Esophagus muscularis mucosa (tissue), 4 donors: ENCODE measurements at regions not wholly inside any gene's neighbourhood (a gene's known extent, or its start where the extent isn't known, plus 50 kb on each side); places are given as distances from the start of the nearest gene placed in this dataset.

Experiments used
- DNase-seq: peaks from one replicate; pipeline ENCODE4 v3.0.0-alpha.2; 2017; ENCODE audit errors: extremely low spot score
- H3K27ac ChIP-seq, 4 donors: fragments of 200-600 bp; sonication (generic); replicated peaks in 1 of 4; 1 replicate in 3 of 4; 2 replicates in 1 of 4; pipeline ENCODE4 v1.5.1; 2016 to 2019; ENCODE audit warnings: mild to moderate bottlenecking in 1 of 4
- H3K27me3 ChIP-seq, 4 donors: fragments of 200-600 bp; sonication (generic); one replicate each; pipeline versions ENCODE4 v1.5.1 to v1.6.0; 2016 to 2019
- H3K36me3 ChIP-seq, 4 donors: fragments of 200-600 bp; sonication (generic); one replicate each; pipeline ENCODE4 v1.5.1; 2016 to 2019
- H3K4me1 ChIP-seq, 4 donors: fragments of 200-600 bp; sonication (generic); one replicate each; pipeline ENCODE4 v1.5.1; 2016 to 2019
- H3K4me3 ChIP-seq, 4 donors: fragments of 200-600 bp; sonication (generic); 1 replicate in 2 of 4; 2 replicates in 2 of 4; pipeline ENCODE4 v1.5.1; 2016 to 2019; ENCODE audit warnings: mild to moderate bottlenecking in 4 of 4, moderate library complexity in 1 of 4
- H3K9me3 ChIP-seq, 4 donors: fragments of 200-600 bp; sonication (generic); 1 replicate in 3 of 4; 2 replicates in 1 of 4; pipeline ENCODE4 v1.5.1; 2016 to 2019
- EP300 ChIP-seq: sonication (generic); formaldehyde crosslinking; IDR thresholded peaks from one replicate; pipeline ENCODE4 v1.6.1; 2017; ENCODE audit warnings: antibody characterized with exemption
- POLR2A ChIP-seq: fragments of 450-650 bp; IDR thresholded peaks from one replicate; pipeline ENCODE4 v1.6.1; 2017; ENCODE audit warnings: antibody characterized with exemption, moderate library complexity, mild to moderate bottlenecking, low read depth
- POLR2AphosphoS5 ChIP-seq, 2 donors: sonication (generic); formaldehyde crosslinking; IDR thresholded peaks; one replicate each; pipeline ENCODE4 v1.6.1; 2017; ENCODE audit warnings: antibody characterized with exemption in 2 of 2
- WGBS: methylation state at CpG from one replicate; pipeline ENCODE4 v1.1.5; 2018; 5-methylcytosine and 5-hydroxymethylcytosine counted together
- intact Hi-C: fragments of 100-400 bp; cut with DNase I; formaldehyde crosslinking; loops from one replicate; pipeline ENCODE4 v1.15.1; 2023
- TF ChIP-seq, protein P1 (sequence below), 3 experiments: fragments of 200-600 bp in 2 of 3; fragments of 450-650 bp in 1 of 3; sonication (generic) in 2 of 3; IDR thresholded peaks; one replicate each; pipeline ENCODE4 v1.5.1; 2017 to 2019; ENCODE audit warnings: antibody characterized with exemption in 3 of 3, mild to moderate bottlenecking in 2 of 3, moderate library complexity in 1 of 3

DNA sequence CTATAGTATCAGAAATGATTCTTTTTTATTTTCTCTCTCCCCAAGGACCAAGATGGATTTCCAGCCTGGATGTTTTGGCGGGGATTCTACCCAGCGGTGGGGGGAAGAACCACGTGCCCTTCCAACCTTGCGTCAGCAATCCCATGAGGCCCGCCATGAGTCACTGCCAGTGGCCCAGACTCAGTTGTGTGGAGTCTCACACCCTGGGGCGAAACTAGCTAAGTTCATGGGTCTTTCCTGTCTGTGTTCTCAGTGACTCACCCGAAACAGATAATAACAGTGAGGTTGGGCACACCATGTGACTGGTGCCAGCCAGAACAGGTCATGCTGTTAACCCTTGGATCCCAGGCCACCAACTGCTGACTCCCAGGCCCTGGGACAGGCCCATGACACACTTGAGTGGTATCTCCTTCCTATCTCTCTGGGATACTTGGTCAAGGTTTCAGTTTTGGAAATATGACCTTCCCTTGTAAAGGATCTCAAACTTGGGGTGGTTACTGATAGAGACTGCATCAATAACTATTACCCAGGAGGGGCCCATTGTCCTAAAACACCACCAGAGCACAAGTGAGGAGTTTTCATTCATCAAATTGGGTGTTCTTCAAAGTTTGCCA is 98.0 kb upstream of the DUSP10 start:
- H3K27ac ChIP-seq: peak overlapping the region in 1 of 4 donors; percentile 40
- intact Hi-C loops: no loop called here
- DNase-seq: no peak
- no peaks in the 10 kb centered on the region for H3K36me3 ChIP-seq
- WGBS: 71% methylated on average over 7 of the region's 7 CpGs
- no peaks in the 10 kb centered on the region for H3K27me3 ChIP-seq
- no peak for TF ChIP-seq POLR2AphosphoS5 (IDR thresholded peaks at IDR 0.05)
- no peak for TF ChIP-seq POLR2A
- TF ChIP-seq EP300: no peak
- TF ChIP-seq, protein P1, sequence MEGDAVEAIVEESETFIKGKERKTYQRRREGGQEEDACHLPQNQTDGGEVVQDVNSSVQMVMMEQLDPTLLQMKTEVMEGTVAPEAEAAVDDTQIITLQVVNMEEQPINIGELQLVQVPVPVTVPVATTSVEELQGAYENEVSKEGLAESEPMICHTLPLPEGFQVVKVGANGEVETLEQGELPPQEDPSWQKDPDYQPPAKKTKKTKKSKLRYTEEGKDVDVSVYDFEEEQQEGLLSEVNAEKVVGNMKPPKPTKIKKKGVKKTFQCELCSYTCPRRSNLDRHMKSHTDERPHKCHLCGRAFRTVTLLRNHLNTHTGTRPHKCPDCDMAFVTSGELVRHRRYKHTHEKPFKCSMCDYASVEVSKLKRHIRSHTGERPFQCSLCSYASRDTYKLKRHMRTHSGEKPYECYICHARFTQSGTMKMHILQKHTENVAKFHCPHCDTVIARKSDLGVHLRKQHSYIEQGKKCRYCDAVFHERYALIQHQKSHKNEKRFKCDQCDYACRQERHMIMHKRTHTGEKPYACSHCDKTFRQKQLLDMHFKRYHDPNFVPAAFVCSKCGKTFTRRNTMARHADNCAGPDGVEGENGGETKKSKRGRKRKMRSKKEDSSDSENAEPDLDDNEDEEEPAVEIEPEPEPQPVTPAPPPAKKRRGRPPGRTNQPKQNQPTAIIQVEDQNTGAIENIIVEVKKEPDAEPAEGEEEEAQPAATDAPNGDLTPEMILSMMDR (IDR thresholded peaks at IDR 0.05): no peak
- no peaks in the 10 kb centered on the region for H3K9me3 ChIP-seq
- no peak overlapping the region for H3K4me3 ChIP-seq
- H3K4me1 ChIP-seq: peaks cover 0 to 4% (median 0%) of the 10 kb centered on the region in 4 donors

DNA sequence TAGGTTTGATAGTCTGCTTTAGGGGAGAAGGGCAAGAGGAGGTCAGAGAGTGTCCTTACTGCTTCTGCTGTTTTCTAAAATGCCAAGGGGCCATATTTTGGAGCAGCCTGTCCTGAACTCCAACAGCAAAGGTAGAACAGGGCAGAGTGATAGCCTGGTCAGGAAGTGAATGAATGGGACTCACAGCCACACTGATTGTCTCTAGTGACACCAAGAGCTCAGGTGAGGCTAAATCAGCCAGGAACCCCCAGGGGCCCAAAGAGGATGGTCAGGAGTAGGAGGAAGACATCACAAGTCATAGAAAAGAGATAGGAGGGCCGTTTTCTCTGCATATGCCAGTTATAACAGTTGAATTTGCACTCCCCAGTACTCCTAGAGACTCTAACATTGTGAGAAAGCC is 97.4 kb upstream of the DUSP10 start:
- Histone ChIP-seq H3K4me3 (no peak overlapping the region), H3K27ac (no peak overlapping the region)
- no peak for DNase-seq

DNA sequence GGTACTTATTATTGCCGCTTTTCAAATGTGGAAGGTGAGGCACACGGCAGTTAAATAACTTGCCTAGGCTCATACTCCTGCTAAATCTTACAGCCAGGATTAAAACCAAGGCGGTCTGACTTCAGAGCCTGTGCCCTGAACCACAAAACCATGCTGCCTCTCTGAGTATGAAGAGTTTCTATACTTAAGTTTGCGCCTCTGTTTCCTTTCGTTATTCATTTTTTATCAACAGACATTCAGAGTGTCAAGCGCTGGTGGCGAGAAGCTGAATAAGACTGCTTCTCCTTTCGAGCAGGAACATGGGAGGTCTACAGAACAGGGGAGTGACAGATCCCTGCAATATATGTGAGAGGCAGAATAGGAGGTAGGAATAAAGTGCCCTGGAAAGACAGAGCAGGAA is 96.0 kb upstream of the DUSP10 start:
- Histone ChIP-seq H3K4me3 (no peak overlapping the region), H3K4me1 (peaks cover 0 to 8% (median 6%) of the 10 kb centered on the region in 4 donors), H3K27ac (no peak overlapping the region), H3K36me3 (no peaks in the 10 kb centered on the region), H3K27me3 (no peaks in the 10 kb centered on the region), H3K9me3 (no peaks in the 10 kb centered on the region)
- intact Hi-C loops: no loop called here
- TF ChIP-seq, protein P1 (IDR thresholded peaks at IDR 0.05): no peak
- TF ChIP-seq EP300 (no peak), POLR2A (no peak), POLR2AphosphoS5 (IDR thresholded peaks at IDR 0.05) (no peak)
- 77% methylated on average over 8 of the region's 8 CpGs for WGBS
- DNase-seq: no peak

More for the DNA sequence above, 97.4 kb upstream of the DUSP10 start:
- WGBS: 95% methylated on average over 1 of the region's 1 CpG
- TF ChIP-seq, protein P1 (IDR thresholded peaks at IDR 0.05): no peak
- TF ChIP-seq POLR2A (no peak), POLR2AphosphoS5 (IDR thresholded peaks at IDR 0.05) (no peak), EP300 (no peak)
- intact Hi-C loops: no loop called here
- Histone ChIP-seq H3K9me3 (no peaks in the 10 kb centered on the region), H3K36me3 (no peaks in the 10 kb centered on the region), H3K4me1 (peaks cover 0 to 4% (median 0%) of the 10 kb centered on the region in 4 donors), H3K27me3 (no peaks in the 10 kb centered on the region)

DNA sequence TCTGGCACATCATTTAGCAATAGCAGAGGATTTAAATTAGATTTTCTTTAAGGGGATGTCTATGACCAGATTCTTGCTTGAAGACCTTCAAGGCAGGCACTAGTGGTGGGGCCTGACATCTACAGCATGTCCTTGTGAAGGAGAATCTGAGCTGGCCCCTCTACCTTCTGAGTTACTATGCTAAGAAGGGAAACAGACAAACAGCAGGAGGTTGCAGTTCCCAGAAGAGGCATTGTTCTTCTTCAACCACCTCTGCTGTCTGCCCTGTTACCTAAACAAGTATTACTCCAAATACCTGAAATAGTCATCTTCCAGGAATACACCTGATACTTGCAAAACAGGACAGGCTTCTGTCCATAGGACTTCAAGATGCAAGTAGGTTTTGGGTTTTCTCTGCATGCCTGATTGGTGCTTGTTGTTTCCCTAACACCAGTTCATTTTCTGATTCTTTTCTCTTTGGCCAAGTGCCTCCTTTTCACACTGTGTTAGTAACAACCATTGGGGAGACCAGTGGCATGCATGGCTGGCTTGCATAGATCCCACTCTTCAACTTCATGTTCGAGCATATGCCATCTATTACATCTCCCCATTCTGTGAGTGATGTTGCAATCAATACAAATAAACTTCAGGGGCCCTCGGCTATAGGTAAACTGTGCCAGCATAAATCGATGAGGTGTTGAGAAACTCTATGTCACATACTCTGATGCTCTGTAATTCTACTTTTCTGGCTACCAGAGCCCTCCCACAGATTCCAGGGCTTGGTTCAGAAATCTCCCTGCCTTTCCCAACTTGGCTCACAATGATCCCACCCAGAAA is 93.0 kb upstream of the DUSP10 start:
- Histone ChIP-seq H3K36me3 (no peaks in the 10 kb centered on the region), H3K27me3 (no peaks in the 10 kb centered on the region), H3K4me1 (peaks cover 4 to 22% (median 16%) of the 10 kb centered on the region in 4 donors), H3K4me3 (no peak overlapping the region), H3K9me3 (no peaks in the 10 kb centered on the region), H3K27ac (no peak overlapping the region)
- TF ChIP-seq EP300 (no peak), POLR2AphosphoS5 (IDR thresholded peaks at IDR 0.05) (no peak), POLR2A (no peak)
- TF ChIP-seq, protein P1 (IDR thresholded peaks at IDR 0.05): no peak
- 79% methylated on average over 3 of the region's 3 CpGs for WGBS
- intact Hi-C loops: no loop called here
- DNase-seq: no peak
